ENCODE measurements at regions not wholly inside any gene's neighbourhood (a gene's known extent, or its start where the extent isn't known, plus 50 kb on each side); places are given as distances from the start of the nearest gene placed in this dataset.

GRCh38 chr16:80071964-80072456 lies 468.8 kb upstream of the DYNLRB2 start:
- no peak overlapping the region for H3K27ac Mint-ChIP-seq (ENCODE audit: unreplicated experiment)
- ChIA-PET CTCF (no interaction called here), POLR2A (no interaction called here)
- H3K36me3 Mint-ChIP-seq (ENCODE audit: insufficient read depth, unreplicated experiment), result no peaks in the 10 kb centered on the region
- no peaks in the 10 kb centered on the region for H3K9me3 Mint-ChIP-seq (ENCODE audit: unreplicated experiment)
- TF ChIP-seq, protein P1, sequence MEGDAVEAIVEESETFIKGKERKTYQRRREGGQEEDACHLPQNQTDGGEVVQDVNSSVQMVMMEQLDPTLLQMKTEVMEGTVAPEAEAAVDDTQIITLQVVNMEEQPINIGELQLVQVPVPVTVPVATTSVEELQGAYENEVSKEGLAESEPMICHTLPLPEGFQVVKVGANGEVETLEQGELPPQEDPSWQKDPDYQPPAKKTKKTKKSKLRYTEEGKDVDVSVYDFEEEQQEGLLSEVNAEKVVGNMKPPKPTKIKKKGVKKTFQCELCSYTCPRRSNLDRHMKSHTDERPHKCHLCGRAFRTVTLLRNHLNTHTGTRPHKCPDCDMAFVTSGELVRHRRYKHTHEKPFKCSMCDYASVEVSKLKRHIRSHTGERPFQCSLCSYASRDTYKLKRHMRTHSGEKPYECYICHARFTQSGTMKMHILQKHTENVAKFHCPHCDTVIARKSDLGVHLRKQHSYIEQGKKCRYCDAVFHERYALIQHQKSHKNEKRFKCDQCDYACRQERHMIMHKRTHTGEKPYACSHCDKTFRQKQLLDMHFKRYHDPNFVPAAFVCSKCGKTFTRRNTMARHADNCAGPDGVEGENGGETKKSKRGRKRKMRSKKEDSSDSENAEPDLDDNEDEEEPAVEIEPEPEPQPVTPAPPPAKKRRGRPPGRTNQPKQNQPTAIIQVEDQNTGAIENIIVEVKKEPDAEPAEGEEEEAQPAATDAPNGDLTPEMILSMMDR (IDR thresholded peaks at IDR 0.05; ENCODE audit: insufficient read depth in 1 of 2, low read depth in 1 of 2, low read length in 1 of 2, severe bottlenecking in 1 of 2, unreplicated experiment in 1 of 2), result no peak
- BruUV-seq (replicated peaks), result no TSS peak
- Histone ChIP-seq H3K36me3 (ENCODE audit: control insufficient read depth, insufficient read depth, low read length) (no peaks in the 10 kb centered on the region), H3K4me1 (no peaks in the 10 kb centered on the region), H3K27me3 (replicated peaks; ENCODE audit: control insufficient read depth, insufficient read depth, low read length) (no peaks in the 10 kb centered on the region), H3K9me3 (no peaks in the 10 kb centered on the region), H3K4me3 (ENCODE audit: low read depth, low read length) (no peak overlapping the region)
- intact Hi-C loops (cut with micrococcal nuclease; ENCODE audit: unreplicated experiment), result no loop called here
- H3K4me3 Mint-ChIP-seq (ENCODE audit: unreplicated experiment), result no peak overlapping the region
- DNase-seq, result no peak
- no peaks in the 10 kb centered on the region for H3K4me1 Mint-ChIP-seq (ENCODE audit: low read depth, unreplicated experiment)
- H3K27me3 Mint-ChIP-seq (ENCODE audit: insufficient read depth, unreplicated experiment), result no peaks in the 10 kb centered on the region

DNA sequence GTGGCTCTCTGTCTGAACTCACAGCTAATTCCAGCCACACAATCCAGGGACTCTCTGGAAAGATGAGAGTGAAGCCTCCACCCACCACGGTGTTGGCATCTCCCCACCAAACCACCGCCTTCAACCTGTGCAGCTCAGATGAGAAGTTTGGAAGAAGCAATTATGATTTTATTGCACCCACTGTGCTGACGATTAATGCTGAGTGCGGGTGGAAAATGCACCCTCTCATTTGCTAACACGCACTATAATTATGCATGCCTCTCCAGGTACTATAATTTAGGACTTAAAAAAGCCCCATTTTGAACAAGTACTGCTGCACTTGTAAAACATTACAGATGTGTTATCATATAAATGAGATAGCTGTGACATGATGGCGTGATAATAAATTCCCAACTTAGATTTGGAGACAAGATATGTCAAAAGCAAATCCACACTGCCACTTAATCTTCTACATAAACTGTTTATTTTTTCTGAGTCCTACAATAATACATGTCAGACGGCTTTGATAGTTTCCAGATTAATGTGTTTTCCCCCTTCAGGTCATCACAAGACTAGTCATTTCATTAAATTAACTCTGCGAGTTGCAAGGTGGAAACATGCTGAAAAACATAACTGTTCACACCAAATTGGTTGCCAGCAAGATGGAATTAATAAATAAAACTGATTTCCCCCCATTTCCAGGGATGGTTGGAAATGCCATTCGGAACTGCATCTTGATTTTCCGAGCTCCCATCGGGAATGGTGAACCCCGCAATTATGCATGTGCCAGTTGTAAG lies 466.5 kb upstream of the MAF start:
- H3K27ac Mint-ChIP-seq (ENCODE audit: unreplicated experiment), result no peak overlapping the region
- peaks cover 16% of the 10 kb centered on the region for H3K4me1 Mint-ChIP-seq (ENCODE audit: low read depth, unreplicated experiment)
- ChIA-PET POLR2A (no interaction called here), CTCF (no interaction called here)
- Histone ChIP-seq H3K9me3 (no peaks in the 10 kb centered on the region), H3K4me3 (ENCODE audit: low read depth, low read length) (no peak overlapping the region), H3K36me3 (ENCODE audit: control insufficient read depth, insufficient read depth, low read length) (no peaks in the 10 kb centered on the region), H3K4me1 (peaks cover 15% of the 10 kb centered on the region), H3K27me3 (replicated peaks; ENCODE audit: control insufficient read depth, insufficient read depth, low read length) (no peaks in the 10 kb centered on the region)
- no peaks in the 10 kb centered on the region for H3K27me3 Mint-ChIP-seq (ENCODE audit: insufficient read depth, unreplicated experiment)
- H3K9me3 Mint-ChIP-seq (ENCODE audit: unreplicated experiment), result peaks cover 3% of the 10 kb centered on the region
- no peak overlapping the region for H3K4me3 Mint-ChIP-seq (ENCODE audit: unreplicated experiment)
- no peak for DNase-seq
- intact Hi-C loops (cut with micrococcal nuclease; ENCODE audit: unreplicated experiment), result no loop called here
- TF ChIP-seq, protein P1 (IDR thresholded peaks at IDR 0.05; ENCODE audit: insufficient read depth in 1 of 2, low read depth in 1 of 2, low read length in 1 of 2, severe bottlenecking in 1 of 2, unreplicated experiment in 1 of 2), result no peak
- H3K36me3 Mint-ChIP-seq (ENCODE audit: insufficient read depth, unreplicated experiment), result no peaks in the 10 kb centered on the region
- no TSS peak for BruUV-seq (replicated peaks)

GRCh38 chr16:80065541-80065940 lies 465.0 kb upstream of the MAF start:
- Mint-ChIP-seq H3K36me3 (ENCODE audit: insufficient read depth, unreplicated experiment) (no peaks in the 10 kb centered on the region), H3K4me1 (ENCODE audit: low read depth, unreplicated experiment) (peaks cover 21% of the 10 kb centered on the region), H3K9me3 (ENCODE audit: unreplicated experiment) (peaks cover 10% of the 10 kb centered on the region), H3K27ac (ENCODE audit: unreplicated experiment) (peak overlapping the region; percentile 12), H3K27me3 (ENCODE audit: insufficient read depth, unreplicated experiment) (no peaks in the 10 kb centered on the region), H3K4me3 (ENCODE audit: unreplicated experiment) (no peak overlapping the region)
- BruUV-seq (replicated peaks), result no TSS peak
- ChIA-PET CTCF (no interaction called here), POLR2A (no interaction called here)
- no peaks in the 10 kb centered on the region for H3K9me3 ChIP-seq
- H3K4me1 ChIP-seq, result peaks cover 15% of the 10 kb centered on the region
- TF ChIP-seq, protein P1 (IDR thresholded peaks at IDR 0.05; ENCODE audit: insufficient read depth in 1 of 2, low read depth in 1 of 2, low read length in 1 of 2, severe bottlenecking in 1 of 2, unreplicated experiment in 1 of 2), result no peak
- intact Hi-C loops (cut with micrococcal nuclease; ENCODE audit: unreplicated experiment), result no loop called here
- no peaks in the 10 kb centered on the region for H3K27me3 ChIP-seq (replicated peaks; ENCODE audit: control insufficient read depth, insufficient read depth, low read length)
- H3K36me3 ChIP-seq (ENCODE audit: control insufficient read depth, insufficient read depth, low read length), result no peaks in the 10 kb centered on the region
- no peak for DNase-seq
- no peak overlapping the region for H3K4me3 ChIP-seq (ENCODE audit: low read depth, low read length)

Measured in Caco-2 (cell line).